K562 (cell line): ENCODE measurements at regions not wholly inside any gene's neighbourhood (a gene's known extent, or its start where the extent isn't known, plus 50 kb on each side); places are given as distances from the start of the nearest gene placed in this dataset.

Experiments used
- BHLHE40 ChIP-seq: IDR thresholded peaks from 2 replicates; pipeline ENCODE4 v1.6.1; 2011; ENCODE audit warnings: low read length, improper control_type of control experiment
- FOS ChIP-seq: IDR thresholded peaks from 3 replicates; pipeline ENCODE4 v1.6.1; 2011; ENCODE audit not compliant: insufficient read length; ENCODE audit errors: extremely low read depth
- GMEB1 ChIP-seq: fragments of 250-450 bp; sonication (Bioruptor Pico); IDR thresholded peaks from 2 replicates; pipeline ENCODE4 v1.4.0; 2020; ENCODE audit warnings: mild to moderate bottlenecking
- PTBP1 ChIP-seq: fragments of 200-400 bp; formaldehyde crosslinking; IDR thresholded peaks from 2 replicates; pipeline ENCODE4 v1.6.1; 2017; ENCODE audit warnings: low read depth, low read length
- SOX6 ChIP-seq: fragments of 450-650 bp; IDR thresholded peaks from 2 replicates; pipeline ENCODE4 v1.6.1; 2014; ENCODE audit warnings: mild to moderate bottlenecking
- TRIM28 ChIP-seq: fragments of 450-650 bp; IDR thresholded peaks from 2 replicates; pipeline ENCODE4 v1.6.1; 2017
- ZFX ChIP-seq: sonication (generic); formaldehyde crosslinking; IDR thresholded peaks from 2 replicates; pipeline ENCODE4 v1.8.0; 2022; ENCODE audit warnings: mild to moderate bottlenecking, missing genetic modification reagents, moderate library complexity
- ZNF146 ChIP-seq: IDR thresholded peaks from one replicate; pipeline ENCODE4 v1.6.1; 2018; ENCODE audit warnings: missing compliant biosample characterization; ENCODE audit not compliant: unreplicated experiment
- TF ChIP-seq, protein P1 (sequence below): sonication (generic); formaldehyde crosslinking; IDR thresholded peaks from 2 replicates; pipeline ENCODE4 v1.9.0; 2022; ENCODE audit warnings: mild to moderate bottlenecking, missing genetic modification reagents
- TF ChIP-seq, protein P2 (sequence below), 3 experiments: IDR thresholded peaks in 2 of 3; conservative IDR thresholded peaks in 1 of 3; 2 replicates each; pipeline ENCODE4 v1.5.1; 2011 to 2012; ENCODE audit warnings: low read length in 3 of 3, mild to moderate bottlenecking in 3 of 3, control low read depth in 2 of 3, improper control_type of control experiment in 1 of 3, inconsistent platforms in 1 of 3, low read depth in 1 of 3, mixed read lengths in 1 of 3, moderate library complexity in 1 of 3; ENCODE audit not compliant: insufficient read depth in 2 of 3

DNA sequence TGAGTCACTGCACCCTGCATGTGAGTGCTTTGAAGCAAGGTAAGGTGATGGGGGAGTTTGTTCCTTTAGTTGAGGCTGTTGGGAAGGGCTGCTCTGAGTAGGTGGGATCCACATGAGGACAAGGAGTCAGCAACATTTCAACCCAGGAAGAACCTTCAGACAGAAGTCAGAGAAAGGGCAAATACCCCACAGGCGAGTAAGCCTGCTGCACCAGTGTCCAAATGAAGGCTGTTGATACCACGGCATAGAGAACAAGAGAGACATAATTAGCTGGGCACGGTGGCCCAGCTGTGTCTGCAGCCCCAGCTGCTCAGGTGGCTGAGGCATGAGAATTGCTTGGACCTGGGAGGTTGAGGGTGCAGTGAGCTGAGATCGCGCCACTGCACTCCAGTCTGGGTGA lies 54.3 kb upstream of the CLMP start:
- TF ChIP-seq FOS: no peak
- no peak for TF ChIP-seq ZNF146 (CRISPR knock-in tag)
- TF ChIP-seq, protein P1, sequence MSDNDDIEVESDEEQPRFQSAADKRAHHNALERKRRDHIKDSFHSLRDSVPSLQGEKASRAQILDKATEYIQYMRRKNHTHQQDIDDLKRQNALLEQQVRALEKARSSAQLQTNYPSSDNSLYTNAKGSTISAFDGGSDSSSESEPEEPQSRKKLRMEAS (CRISPR knock-in tag): no peak
- no peak for TF ChIP-seq BHLHE40
- TF ChIP-seq SOX6: no peak
- TF ChIP-seq TRIM28: no peak
- no peak for TF ChIP-seq ZFX
- TF ChIP-seq GMEB1 (CRISPR knock-in tag): no peak
- TF ChIP-seq, protein P2, sequence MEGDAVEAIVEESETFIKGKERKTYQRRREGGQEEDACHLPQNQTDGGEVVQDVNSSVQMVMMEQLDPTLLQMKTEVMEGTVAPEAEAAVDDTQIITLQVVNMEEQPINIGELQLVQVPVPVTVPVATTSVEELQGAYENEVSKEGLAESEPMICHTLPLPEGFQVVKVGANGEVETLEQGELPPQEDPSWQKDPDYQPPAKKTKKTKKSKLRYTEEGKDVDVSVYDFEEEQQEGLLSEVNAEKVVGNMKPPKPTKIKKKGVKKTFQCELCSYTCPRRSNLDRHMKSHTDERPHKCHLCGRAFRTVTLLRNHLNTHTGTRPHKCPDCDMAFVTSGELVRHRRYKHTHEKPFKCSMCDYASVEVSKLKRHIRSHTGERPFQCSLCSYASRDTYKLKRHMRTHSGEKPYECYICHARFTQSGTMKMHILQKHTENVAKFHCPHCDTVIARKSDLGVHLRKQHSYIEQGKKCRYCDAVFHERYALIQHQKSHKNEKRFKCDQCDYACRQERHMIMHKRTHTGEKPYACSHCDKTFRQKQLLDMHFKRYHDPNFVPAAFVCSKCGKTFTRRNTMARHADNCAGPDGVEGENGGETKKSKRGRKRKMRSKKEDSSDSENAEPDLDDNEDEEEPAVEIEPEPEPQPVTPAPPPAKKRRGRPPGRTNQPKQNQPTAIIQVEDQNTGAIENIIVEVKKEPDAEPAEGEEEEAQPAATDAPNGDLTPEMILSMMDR (IDR thresholded peaks at IDR 0.05 in 2 of 3, conservative IDR thresholded peaks at IDR 0.05 in 1 of 3; ENCODE audit: insufficient read depth in 2 of 3, low read depth in 1 of 3, low read length in 3 of 3): no peak
- no peak for TF ChIP-seq PTBP1
